Colonic mucosa (tissue), 4 donors: ENCODE measurements at regions not wholly inside any gene's neighbourhood (a gene's known extent, or its start where the extent isn't known, plus 50 kb on each side); places are given as distances from the start of the nearest gene placed in this dataset.

Experiments
- DNase-seq: peaks from one replicate; pipeline ENCODE4 v3.0.0-alpha.2; 2020
- H3K27ac ChIP-seq: fragments of 200-600 bp; one replicate; pipeline ENCODE4 v1.8.0; 2021
- H3K27me3 ChIP-seq: fragments of 200-600 bp; one replicate; pipeline ENCODE4 v1.8.0; 2021
- H3K36me3 ChIP-seq: fragments of 200-600 bp; one replicate; pipeline ENCODE4 v1.8.0; 2021
- H3K4me1 ChIP-seq: fragments of 200-600 bp; one replicate; pipeline ENCODE4 v1.8.0; 2021; ENCODE audit warnings: mild to moderate bottlenecking
- H3K4me3 ChIP-seq: fragments of 200-600 bp; one replicate; pipeline ENCODE4 v1.8.0; 2021
- H3K9ac ChIP-seq, 2 donors: one replicate each; pipeline ENCODE4 v1.7.0; 2013; ENCODE audit warnings: control low read depth in 2 of 2, low read depth in 2 of 2, low read length in 2 of 2
- H3K9me3 ChIP-seq: fragments of 200-600 bp; one replicate; pipeline ENCODE4 v1.8.0; 2021
- intact Hi-C: fragments of 100-400 bp; cut with DNase I; formaldehyde crosslinking; loops from one replicate; pipeline ENCODE4 v1.14.1; 2022
- TF ChIP-seq, protein P1 (sequence below): fragments of 200-600 bp; IDR thresholded peaks from one replicate; pipeline ENCODE4 v1.8.0; 2022; ENCODE audit warnings: antibody characterized with exemption, mild to moderate bottlenecking
- donor health status: healthy.
- donor health status: DM: no; HTN: no; CAD: no.
- donor health status: DM: no; HTN: no; CAD: no.

DNA sequence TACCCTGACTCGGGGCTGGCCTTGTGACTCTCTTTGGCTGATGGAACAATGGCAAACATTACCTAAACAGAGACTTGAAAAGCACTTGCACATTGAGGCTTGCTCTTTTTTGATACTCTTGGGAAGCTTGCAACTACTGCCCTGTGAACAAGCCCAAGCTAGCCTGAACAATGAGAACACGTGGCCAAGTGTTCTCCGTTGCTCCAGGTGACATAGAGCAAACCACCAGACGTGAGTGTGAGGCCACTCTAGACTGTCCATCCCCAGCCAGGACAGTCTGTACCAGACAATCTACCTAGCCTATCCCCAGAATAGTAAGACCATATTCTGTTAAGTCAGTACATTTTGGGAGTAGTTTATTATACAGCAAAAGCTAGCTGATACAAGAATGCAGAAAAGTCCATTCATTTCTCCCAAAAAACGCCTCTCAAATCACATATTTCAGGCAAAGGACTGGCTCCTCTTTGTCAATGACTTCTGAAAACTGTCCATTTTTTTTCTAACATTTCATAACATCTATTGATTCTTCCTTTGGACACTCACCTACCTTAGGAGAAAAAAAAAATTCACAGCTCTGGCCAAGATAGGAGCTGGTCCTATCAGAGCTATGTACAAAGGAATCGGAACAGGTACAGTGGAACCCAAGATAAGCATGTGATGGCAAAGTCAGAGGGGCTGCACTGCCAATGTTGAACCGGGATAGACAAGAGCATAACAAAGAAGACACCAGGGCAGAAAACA, 142.1 kb upstream of the PKDCC start:
- Histone ChIP-seq H3K4me1 (no peaks in the 10 kb centered on the region), H3K4me3 (no peak overlapping the region), H3K9me3 (no peaks in the 10 kb centered on the region), H3K36me3 (no peaks in the 10 kb centered on the region), H3K27ac (no peak overlapping the region), H3K27me3 (no peaks in the 10 kb centered on the region), H3K9ac (no peak overlapping the region)
- TF ChIP-seq, protein P1, sequence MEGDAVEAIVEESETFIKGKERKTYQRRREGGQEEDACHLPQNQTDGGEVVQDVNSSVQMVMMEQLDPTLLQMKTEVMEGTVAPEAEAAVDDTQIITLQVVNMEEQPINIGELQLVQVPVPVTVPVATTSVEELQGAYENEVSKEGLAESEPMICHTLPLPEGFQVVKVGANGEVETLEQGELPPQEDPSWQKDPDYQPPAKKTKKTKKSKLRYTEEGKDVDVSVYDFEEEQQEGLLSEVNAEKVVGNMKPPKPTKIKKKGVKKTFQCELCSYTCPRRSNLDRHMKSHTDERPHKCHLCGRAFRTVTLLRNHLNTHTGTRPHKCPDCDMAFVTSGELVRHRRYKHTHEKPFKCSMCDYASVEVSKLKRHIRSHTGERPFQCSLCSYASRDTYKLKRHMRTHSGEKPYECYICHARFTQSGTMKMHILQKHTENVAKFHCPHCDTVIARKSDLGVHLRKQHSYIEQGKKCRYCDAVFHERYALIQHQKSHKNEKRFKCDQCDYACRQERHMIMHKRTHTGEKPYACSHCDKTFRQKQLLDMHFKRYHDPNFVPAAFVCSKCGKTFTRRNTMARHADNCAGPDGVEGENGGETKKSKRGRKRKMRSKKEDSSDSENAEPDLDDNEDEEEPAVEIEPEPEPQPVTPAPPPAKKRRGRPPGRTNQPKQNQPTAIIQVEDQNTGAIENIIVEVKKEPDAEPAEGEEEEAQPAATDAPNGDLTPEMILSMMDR = no peak
- intact Hi-C loops = no loop called here
- DNase-seq = no peak

DNA sequence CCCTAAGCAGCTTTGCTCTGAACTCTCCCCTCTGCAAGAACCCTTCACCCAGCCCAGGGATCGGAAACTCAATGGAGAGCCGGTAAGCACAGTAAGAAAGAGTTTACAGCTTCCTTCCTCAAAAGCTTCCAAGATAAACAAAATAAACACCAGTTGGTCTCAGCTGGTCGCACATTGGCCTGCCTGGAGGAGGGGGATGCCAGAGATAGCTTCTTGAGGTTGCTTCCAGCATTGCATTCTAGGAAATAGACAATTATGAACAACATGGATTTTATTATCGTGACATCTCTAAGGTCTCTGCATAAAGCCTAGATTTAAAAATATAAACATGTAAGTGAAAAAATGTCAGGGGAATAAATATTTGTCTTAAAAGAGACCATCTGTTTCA, 141.5 kb upstream of the PKDCC start:
- no peaks in the 10 kb centered on the region for H3K4me1 ChIP-seq
- intact Hi-C loops = no loop called here
- no peaks in the 10 kb centered on the region for H3K27me3 ChIP-seq
- no peak overlapping the region for H3K27ac ChIP-seq
- no peak for DNase-seq
- TF ChIP-seq, protein P1 = no peak
- H3K9ac ChIP-seq = no peak overlapping the region
- H3K4me3 ChIP-seq = no peak overlapping the region
- no peaks in the 10 kb centered on the region for H3K36me3 ChIP-seq
- no peaks in the 10 kb centered on the region for H3K9me3 ChIP-seq

DNA sequence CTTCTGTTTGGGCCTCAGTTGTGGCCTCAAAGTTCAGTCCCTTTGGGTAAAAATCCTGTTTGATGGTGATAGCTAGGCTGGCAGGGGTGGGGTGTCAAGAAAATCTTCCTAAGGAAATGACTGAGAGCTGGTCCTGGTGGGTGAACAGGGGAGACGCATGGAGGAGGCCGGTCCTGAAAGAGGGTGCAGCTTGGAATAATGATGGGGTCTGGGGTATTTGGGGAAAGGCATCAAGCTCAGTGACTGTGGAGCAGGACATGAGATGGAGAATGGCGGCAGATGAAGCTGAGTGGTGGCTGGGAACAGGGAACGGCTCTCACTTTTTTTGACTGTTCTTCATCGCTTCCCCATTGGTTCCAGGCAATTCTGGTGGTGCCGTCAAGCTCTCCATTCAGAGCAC, 140.7 kb upstream of the PKDCC start:
- Histone ChIP-seq H3K27ac (no peak overlapping the region), H3K4me3 (no peak overlapping the region), H3K9ac (no peak overlapping the region), H3K9me3 (no peaks in the 10 kb centered on the region), H3K36me3 (no peaks in the 10 kb centered on the region), H3K4me1 (no peaks in the 10 kb centered on the region), H3K27me3 (no peaks in the 10 kb centered on the region)
- DNase-seq = no peak
- TF ChIP-seq, protein P1 = no peak
- intact Hi-C loops = no loop called here

DNA sequence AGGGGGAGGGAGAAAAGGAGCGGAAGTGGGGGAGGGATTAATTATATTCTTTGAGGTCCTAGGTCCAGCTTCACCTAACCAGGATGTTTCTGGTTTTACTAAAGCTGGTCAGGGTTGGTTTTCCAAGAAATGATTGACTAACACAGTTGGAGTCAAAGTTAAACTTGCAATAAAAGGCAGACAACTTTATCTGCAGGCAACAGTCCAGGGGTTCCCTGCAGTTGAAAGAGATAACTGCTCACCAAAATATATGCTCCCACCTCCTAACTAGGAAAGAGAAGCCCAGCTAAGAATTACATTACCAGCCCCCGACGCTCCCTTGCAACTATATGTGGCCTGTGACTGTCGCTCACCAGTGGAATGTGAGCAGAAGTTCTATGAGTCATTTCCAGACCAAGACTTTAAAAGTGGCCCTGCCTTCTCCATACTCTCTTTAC, 140.0 kb upstream of the PKDCC start:
- no peak for DNase-seq
- no peak overlapping the region for H3K27ac ChIP-seq
- H3K36me3 ChIP-seq = no peaks in the 10 kb centered on the region
- intact Hi-C loops = no loop called here
- H3K4me3 ChIP-seq = no peak overlapping the region
- no peak overlapping the region for H3K9ac ChIP-seq
- TF ChIP-seq, protein P1 = no peak
- no peaks in the 10 kb centered on the region for H3K27me3 ChIP-seq
- no peaks in the 10 kb centered on the region for H3K4me1 ChIP-seq
- no peaks in the 10 kb centered on the region for H3K9me3 ChIP-seq

DNA sequence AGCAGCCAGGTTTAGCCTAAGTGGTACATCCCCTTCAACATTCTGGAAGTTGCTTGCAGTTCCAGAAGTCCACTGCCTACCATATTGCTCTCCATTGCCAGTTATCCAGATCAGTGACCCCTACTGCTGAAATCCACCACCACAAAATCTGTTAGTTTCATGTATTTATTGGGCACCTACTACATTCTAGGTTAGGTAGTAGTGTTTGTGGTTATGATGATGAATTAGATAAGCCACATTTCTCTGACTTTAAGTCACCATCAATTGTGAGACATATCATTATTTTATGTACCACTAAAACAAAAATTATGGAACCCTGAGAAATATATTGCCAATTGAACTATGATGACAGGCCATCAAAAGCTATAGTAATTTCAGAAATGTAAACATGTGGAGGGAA, 139.5 kb upstream of the PKDCC start:
- no peak overlapping the region for H3K9ac ChIP-seq
- H3K36me3 ChIP-seq = no peaks in the 10 kb centered on the region
- TF ChIP-seq, protein P1 = no peak
- intact Hi-C loops = no loop called here
- H3K4me1 ChIP-seq = no peaks in the 10 kb centered on the region
- no peaks in the 10 kb centered on the region for H3K27me3 ChIP-seq
- H3K27ac ChIP-seq = no peak overlapping the region
- H3K4me3 ChIP-seq = no peak overlapping the region
- H3K9me3 ChIP-seq = no peaks in the 10 kb centered on the region
- no peak for DNase-seq
